ENCODE measurements at regions not wholly inside any gene's neighbourhood (a gene's known extent, or its start where the extent isn't known, plus 50 kb on each side); places are given as distances from the start of the nearest gene placed in this dataset.
"Not testable (repeated sequence)": the region's sequence is repeated elsewhere in the genome, so short reads cannot be mapped to it uniquely, and the experiment has no call there.

GRCh38 chr7:45331563-45331962, 174.0 kb downstream of the RAMP3 start:
- Histone ChIP-seq H4K5ac (ENCODE audit: insufficient read length, low read depth, low read length) (no peak overlapping the region), H3T11ph (ENCODE audit: low read length) (no peak overlapping the region), H4K91ac (ENCODE audit: insufficient read length, low read depth, low read length) (no peak overlapping the region), H3K27me3 (ENCODE audit: insufficient read depth, low read length) (no peaks in the 10 kb centered on the region), H2AK5ac (ENCODE audit: insufficient read length, low read length) (no peak overlapping the region), H3K23me2 (ENCODE audit: insufficient read length, low read depth, low read length, poor library complexity, severe bottlenecking) (no peaks in the 10 kb centered on the region), H3K79me2 (ENCODE audit: insufficient read depth, low read length) (no peaks in the 10 kb centered on the region), H3K4ac (ENCODE audit: low read depth, low read length) (no peak overlapping the region), H3K23ac (ENCODE audit: insufficient read length, low read depth, low read length) (no peak overlapping the region), H3K56ac (ENCODE audit: insufficient read length, low read depth, low read length) (no peak overlapping the region), H2AFZ (ENCODE audit: low read length) (no peak overlapping the region), H3K9ac (ENCODE audit: extremely low read depth, insufficient read length, low read length) (no peak overlapping the region), H3K18ac (ENCODE audit: insufficient read length, low read depth, low read length) (no peak overlapping the region), H2BK20ac (ENCODE audit: low read depth, low read length, poor library complexity, severe bottlenecking) (no peak overlapping the region), H3K27ac (ENCODE audit: insufficient read length, low read depth, low read length) (no peak overlapping the region), H3K9me3 (ENCODE audit: control insufficient read depth, low read depth, low read length) (no peaks in the 10 kb centered on the region), H3K79me1 (ENCODE audit: insufficient read depth, low read depth, low read length, poor library complexity, severe bottlenecking) (no peaks in the 10 kb centered on the region), H2BK12ac (ENCODE audit: insufficient read length, low read depth, low read length) (no peak overlapping the region), H2BK5ac (ENCODE audit: insufficient read length, low read length) (no peak overlapping the region), H2BK15ac (ENCODE audit: low read depth, low read length) (no peak overlapping the region), H3K14ac (ENCODE audit: insufficient read depth, low read length) (no peak overlapping the region), H3K4me1 (ENCODE audit: insufficient read depth, low read length) (no peaks in the 10 kb centered on the region), H4K20me1 (ENCODE audit: control insufficient read depth, insufficient read depth, insufficient read length) (no peaks in the 10 kb centered on the region), H3K4me2 (ENCODE audit: insufficient read depth, insufficient read length, low read length) (no peak overlapping the region), H4K8ac (replicated peaks; ENCODE audit: insufficient read length, low read depth, low read length) (no peak overlapping the region), H2BK120ac (ENCODE audit: low read depth, low read length, poor library complexity, severe bottlenecking) (no peak overlapping the region)
- Mint-ChIP-seq H3K27ac (no peak overlapping the region), H3K4me3 (no peak overlapping the region), H3K27me3 (ENCODE audit: low read depth) (peaks cover 13% of the 10 kb centered on the region), H3K9me3 (peaks cover 22 to 29% of the 10 kb centered on the region in 2 experiments; a peak in 4 of 5 replicates), H3K4me1 (no peaks in the 10 kb centered on the region), H3K36me3 (ENCODE audit: insufficient read depth in 1 of 3, low read depth in 3 of 3) (no peaks in the 10 kb centered on the region; a peak in 1 of 7 replicates)
- DNase-seq: no peak
- WGBS (ENCODE audit: extremely low coverage, insufficient read length, low lambda C conversion rate): no CpG with 5 or more reads among the region's 1 CpG
- TF ChIP-seq, protein P1, sequence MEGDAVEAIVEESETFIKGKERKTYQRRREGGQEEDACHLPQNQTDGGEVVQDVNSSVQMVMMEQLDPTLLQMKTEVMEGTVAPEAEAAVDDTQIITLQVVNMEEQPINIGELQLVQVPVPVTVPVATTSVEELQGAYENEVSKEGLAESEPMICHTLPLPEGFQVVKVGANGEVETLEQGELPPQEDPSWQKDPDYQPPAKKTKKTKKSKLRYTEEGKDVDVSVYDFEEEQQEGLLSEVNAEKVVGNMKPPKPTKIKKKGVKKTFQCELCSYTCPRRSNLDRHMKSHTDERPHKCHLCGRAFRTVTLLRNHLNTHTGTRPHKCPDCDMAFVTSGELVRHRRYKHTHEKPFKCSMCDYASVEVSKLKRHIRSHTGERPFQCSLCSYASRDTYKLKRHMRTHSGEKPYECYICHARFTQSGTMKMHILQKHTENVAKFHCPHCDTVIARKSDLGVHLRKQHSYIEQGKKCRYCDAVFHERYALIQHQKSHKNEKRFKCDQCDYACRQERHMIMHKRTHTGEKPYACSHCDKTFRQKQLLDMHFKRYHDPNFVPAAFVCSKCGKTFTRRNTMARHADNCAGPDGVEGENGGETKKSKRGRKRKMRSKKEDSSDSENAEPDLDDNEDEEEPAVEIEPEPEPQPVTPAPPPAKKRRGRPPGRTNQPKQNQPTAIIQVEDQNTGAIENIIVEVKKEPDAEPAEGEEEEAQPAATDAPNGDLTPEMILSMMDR (conservative IDR thresholded peaks at IDR 0.05): no peak

DNA sequence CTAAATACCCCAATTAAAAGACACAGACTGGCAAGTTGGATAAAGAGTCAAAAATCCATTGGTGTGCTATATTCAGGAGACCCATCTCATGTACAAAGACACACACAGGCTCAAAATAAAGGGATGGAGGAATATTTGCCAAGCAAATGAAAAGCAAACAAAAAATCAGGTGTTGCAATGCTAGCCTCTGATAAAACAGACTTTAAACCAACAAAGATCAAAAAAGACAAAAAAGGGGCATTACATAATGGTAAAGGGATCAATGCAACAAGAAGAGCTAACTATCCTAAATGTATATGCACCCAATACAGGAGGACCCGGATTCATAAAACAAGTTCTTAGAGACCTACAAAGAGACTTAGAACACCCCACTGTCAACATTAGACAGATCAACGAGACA, 177.4 kb downstream of the RAMP3 start:
- H3K4ac ChIP-seq (ENCODE audit: low read depth, low read length); H3K27ac Mint-ChIP-seq: not testable (repeated sequence)
- WGBS (ENCODE audit: extremely low coverage, insufficient read length, low lambda C conversion rate): no CpG with 5 or more reads among the region's 2 CpGs

More for the DNA sequence above, 177.4 kb downstream of the RAMP3 start:
- H2AFZ ChIP-seq (ENCODE audit: low read length); H3K9ac ChIP-seq (ENCODE audit: extremely low read depth, insufficient read length, low read length); H4K20me1 ChIP-seq (ENCODE audit: control insufficient read depth, insufficient read depth, insufficient read length); H3K56ac ChIP-seq (ENCODE audit: insufficient read length, low read depth, low read length); H2BK5ac ChIP-seq (ENCODE audit: insufficient read length, low read length); H3K27ac ChIP-seq (ENCODE audit: insufficient read length, low read depth, low read length); H3K4me2 ChIP-seq (ENCODE audit: insufficient read depth, insufficient read length, low read length); H3K9me3 ChIP-seq (ENCODE audit: control insufficient read depth, low read depth, low read length); H3K18ac ChIP-seq (ENCODE audit: insufficient read length, low read depth, low read length); H4K5ac ChIP-seq (ENCODE audit: insufficient read length, low read depth, low read length); H3K79me2 ChIP-seq (ENCODE audit: insufficient read depth, low read length); H2BK120ac ChIP-seq (ENCODE audit: low read depth, low read length, poor library complexity, severe bottlenecking); H3K14ac ChIP-seq (ENCODE audit: insufficient read depth, low read length); H3K4me3 Mint-ChIP-seq; H3K27me3 ChIP-seq (ENCODE audit: insufficient read depth, low read length); DNase-seq; H3K23ac ChIP-seq (ENCODE audit: insufficient read length, low read depth, low read length); H3K36me3 Mint-ChIP-seq (ENCODE audit: insufficient read depth in 1 of 3, low read depth in 3 of 3); H4K91ac ChIP-seq (ENCODE audit: insufficient read length, low read depth, low read length); H3K4me1 ChIP-seq (ENCODE audit: insufficient read depth, low read length); H3K4me1 Mint-ChIP-seq; H3K79me1 ChIP-seq (ENCODE audit: insufficient read depth, low read depth, low read length, poor library complexity, severe bottlenecking); H2AK5ac ChIP-seq (ENCODE audit: insufficient read length, low read length); H2BK20ac ChIP-seq (ENCODE audit: low read depth, low read length, poor library complexity, severe bottlenecking); H3T11ph ChIP-seq (ENCODE audit: low read length); H4K8ac ChIP-seq (replicated peaks; ENCODE audit: insufficient read length, low read depth, low read length); H2BK12ac ChIP-seq (ENCODE audit: insufficient read length, low read depth, low read length); H3K23me2 ChIP-seq (ENCODE audit: insufficient read length, low read depth, low read length, poor library complexity, severe bottlenecking); H2BK15ac ChIP-seq (ENCODE audit: low read depth, low read length): not testable (repeated sequence)
- Mint-ChIP-seq H3K27me3 (ENCODE audit: low read depth) (peaks cover 23% of the 10 kb centered on the region), H3K9me3 (peaks cover 19 to 29% of the 10 kb centered on the region in 2 experiments; a peak in 4 of 5 replicates)
